CD4-positive, CD25-positive, alpha-beta regulatory T cell (primary cell): ENCODE measurements at regions not wholly inside any gene's neighbourhood (a gene's known extent, or its start where the extent isn't known, plus 50 kb on each side); places are given as distances from the start of the nearest gene placed in this dataset.

Experiments
- ATAC-seq, 2 donors: fragments of 150-1000 bp; cut with Tn5 transposase; one replicate each; pipeline ENCODE4 v1.10.0; 2021; ENCODE audit warnings: low read depth in 2 of 2, moderate number of reproducible peaks in 2 of 2, moderate library complexity in 1 of 2
- DNase-seq, 3 donors: peaks; one replicate each; pipeline versions ENCODE4 v3.0.0 to v3.0.0-alpha.2; 2012 to 2022; ENCODE audit warnings: mixed read lengths in 1 of 3
- H3K27ac ChIP-seq: one replicate; pipeline ENCODE4 v1.7.0; 2013; ENCODE audit warnings: mild to moderate bottlenecking, low read length; ENCODE audit not compliant: insufficient read depth, poor library complexity, severe bottlenecking
- H3K27me3 ChIP-seq: one replicate; pipeline ENCODE4 v1.7.0; 2013; ENCODE audit warnings: low read length; ENCODE audit not compliant: control insufficient read depth, insufficient read depth
- H3K36me3 ChIP-seq: one replicate; pipeline ENCODE4 v1.7.0; 2013; ENCODE audit warnings: mild to moderate bottlenecking, low read length, moderate library complexity; ENCODE audit not compliant: control insufficient read depth, insufficient read depth
- H3K4me1 ChIP-seq: 2 replicates; pipeline ENCODE4 v1.7.0; 2013; ENCODE audit warnings: mild to moderate bottlenecking, low read length; ENCODE audit not compliant: insufficient read depth, control insufficient read depth, poor library complexity, severe bottlenecking
- H3K4me3 ChIP-seq: one replicate; pipeline ENCODE4 v1.7.0; 2013; ENCODE audit warnings: low read depth, mild to moderate bottlenecking, low read length, moderate library complexity
- H3K9me3 ChIP-seq, 2 experiments: 1 replicate in 1 of 2; 2 replicates in 1 of 2; pipeline ENCODE4 v1.7.0; 2013; ENCODE audit warnings: low read length in 2 of 2, mild to moderate bottlenecking in 1 of 2, moderate library complexity in 1 of 2; ENCODE audit not compliant: control insufficient read depth in 2 of 2
- H3K27ac Mint-ChIP-seq, 3 donors: one replicate each; pipeline ENCODE4 v1.8.0; 2020 to 2022; ENCODE audit warnings: mild to moderate bottlenecking in 3 of 3, mixed read lengths in 3 of 3, moderate library complexity in 2 of 3
- H3K27me3 Mint-ChIP-seq: one replicate; pipeline ENCODE4 v1.8.0; 2022; ENCODE audit warnings: mild to moderate bottlenecking, mixed read lengths
- H3K36me3 Mint-ChIP-seq: one replicate; pipeline ENCODE4 v1.8.0; 2020; ENCODE audit warnings: mixed read lengths
- H3K4me1 Mint-ChIP-seq, 4 donors: one replicate each; pipeline ENCODE4 v1.8.0; 2020 to 2022; ENCODE audit warnings: mixed read lengths in 4 of 4, mild to moderate bottlenecking in 1 of 4
- H3K4me3 Mint-ChIP-seq, 4 donors: one replicate each; pipeline ENCODE4 v1.8.0; 2020 to 2022; ENCODE audit warnings: mild to moderate bottlenecking in 4 of 4, mixed read lengths in 4 of 4, moderate library complexity in 3 of 4
- H3K9me3 Mint-ChIP-seq, 7 donors: one replicate each; pipeline ENCODE4 v1.8.0; 2020 to 2022; ENCODE audit warnings: mixed read lengths in 7 of 7, mild to moderate bottlenecking in 3 of 7, moderate library complexity in 2 of 7

- Mint-ChIP-seq H3K36me3 (no peaks in the 10 kb centered on the region), H3K9me3 (peaks cover 1 to 17% (median 9%) of the 10 kb centered on the region in 7 donors), H3K27me3 (no peaks in the 10 kb centered on the region), H3K4me1 (no peaks in the 10 kb centered on the region), H3K4me3 (no peak overlapping the region), H3K27ac (no peak overlapping the region)
- H3K27me3 ChIP-seq, result no peaks in the 10 kb centered on the region
- no peaks in the 10 kb centered on the region for H3K9me3 ChIP-seq
- no peaks in the 10 kb centered on the region for H3K4me1 ChIP-seq
- DNase-seq (no peak), ATAC-seq (no peak)
- H3K27ac ChIP-seq, result no peak overlapping the region
- H3K4me3 ChIP-seq, result no peak overlapping the region
- no peaks in the 10 kb centered on the region for H3K36me3 ChIP-seq
Measured at GRCh38 chr15:46879032-46879770, 838.1 kb upstream of the SEMA6D start.

GRCh38 chr15:46880791-46881190, 836.5 kb upstream of the SEMA6D start:
- Mint-ChIP-seq H3K9me3 (peaks cover 1 to 17% (median 7%) of the 10 kb centered on the region in 7 donors), H3K27me3 (no peaks in the 10 kb centered on the region), H3K4me3 (no peak overlapping the region), H3K27ac (no peak overlapping the region), H3K4me1 (no peaks in the 10 kb centered on the region), H3K36me3 (no peaks in the 10 kb centered on the region)
- no peak for DNase-seq
- no peaks in the 10 kb centered on the region for H3K36me3 ChIP-seq
- H3K27ac ChIP-seq, result no peak overlapping the region
- H3K9me3 ChIP-seq, result no peaks in the 10 kb centered on the region
- no peak overlapping the region for H3K4me3 ChIP-seq
- no peaks in the 10 kb centered on the region for H3K4me1 ChIP-seq
- no peak for ATAC-seq
- H3K27me3 ChIP-seq, result no peaks in the 10 kb centered on the region

- H3K27ac Mint-ChIP-seq, result no peak overlapping the region
- no peak overlapping the region for H3K4me3 Mint-ChIP-seq
- Histone ChIP-seq H3K36me3 (no peaks in the 10 kb centered on the region), H3K4me1 (no peaks in the 10 kb centered on the region), H3K4me3 (no peak overlapping the region), H3K27me3 (no peaks in the 10 kb centered on the region), H3K27ac (no peak overlapping the region), H3K9me3 (no peaks in the 10 kb centered on the region)
- ATAC-seq (no peak), DNase-seq (no peak)
- no peaks in the 10 kb centered on the region for H3K36me3 Mint-ChIP-seq
- H3K27me3 Mint-ChIP-seq, result no peaks in the 10 kb centered on the region
- peaks cover 2 to 14% (median 7%) of the 10 kb centered on the region in 7 donors for H3K9me3 Mint-ChIP-seq
- no peaks in the 10 kb centered on the region for H3K4me1 Mint-ChIP-seq
Measured at GRCh38 chr15:46892621-46893160, 824.6 kb upstream of the SEMA6D start.

DNA sequence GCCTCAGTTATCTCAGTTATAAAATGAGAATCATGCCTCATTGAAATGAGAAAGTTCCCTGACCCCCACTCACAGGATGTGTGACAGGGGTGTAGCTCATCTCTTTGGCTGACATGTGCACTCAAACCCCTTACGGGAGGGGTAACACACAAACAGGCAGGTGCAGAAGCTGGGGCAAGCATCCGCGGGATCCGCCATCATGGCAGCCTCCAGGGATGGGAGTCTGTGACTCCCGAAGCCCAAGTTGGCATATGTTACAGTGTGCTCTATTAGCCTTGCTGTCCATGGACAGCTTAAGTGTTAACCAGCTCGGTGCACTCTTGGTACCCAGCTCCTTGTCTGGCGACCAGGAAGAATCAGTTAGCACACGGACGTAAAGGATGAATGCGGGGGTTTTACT, 822.7 kb upstream of the SEMA6D start:
- no peak overlapping the region for H3K4me3 Mint-ChIP-seq
- H3K4me1 ChIP-seq, result no peaks in the 10 kb centered on the region
- H3K4me1 Mint-ChIP-seq, result no peaks in the 10 kb centered on the region
- H3K36me3 ChIP-seq, result no peaks in the 10 kb centered on the region
- no peaks in the 10 kb centered on the region for H3K27me3 ChIP-seq
- ATAC-seq (no peak), DNase-seq (no peak)
- H3K36me3 Mint-ChIP-seq, result no peaks in the 10 kb centered on the region
- no peaks in the 10 kb centered on the region for H3K9me3 ChIP-seq
- no peak overlapping the region for H3K27ac Mint-ChIP-seq
- no peaks in the 10 kb centered on the region for H3K27me3 Mint-ChIP-seq
- peaks cover 0 to 14% (median 7%) of the 10 kb centered on the region in 7 donors for H3K9me3 Mint-ChIP-seq
- H3K4me3 ChIP-seq, result no peak overlapping the region
- no peak overlapping the region for H3K27ac ChIP-seq

DNA sequence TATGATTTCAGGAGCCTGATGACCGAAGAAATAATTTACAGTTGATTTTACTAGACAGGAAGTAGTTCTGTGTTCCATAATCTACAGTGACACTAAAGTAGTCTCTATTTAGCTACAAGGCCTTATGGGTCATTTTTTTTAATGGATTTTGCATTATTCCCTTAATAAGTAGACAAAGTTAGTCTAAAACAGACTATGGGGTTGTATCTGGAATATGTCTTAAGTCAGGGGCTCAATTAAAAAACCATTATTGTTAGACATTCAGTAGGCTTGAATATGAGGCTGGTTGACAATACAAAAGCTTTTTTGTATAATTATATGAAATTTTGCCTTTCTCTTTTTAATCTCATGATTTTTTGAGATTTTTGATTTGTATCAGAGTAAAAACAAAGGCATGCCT, 820.0 kb upstream of the SEMA6D start:
- Mint-ChIP-seq H3K4me1 (no peaks in the 10 kb centered on the region), H3K36me3 (no peaks in the 10 kb centered on the region), H3K27me3 (no peaks in the 10 kb centered on the region), H3K4me3 (no peak overlapping the region), H3K27ac (no peak overlapping the region), H3K9me3 (peaks cover 0 to 18% (median 10%) of the 10 kb centered on the region in 7 donors)
- H3K4me3 ChIP-seq, result no peak overlapping the region
- DNase-seq (no peak), ATAC-seq (no peak)
- H3K27ac ChIP-seq, result no peak overlapping the region
- no peaks in the 10 kb centered on the region for H3K4me1 ChIP-seq
- H3K27me3 ChIP-seq, result no peaks in the 10 kb centered on the region
- no peaks in the 10 kb centered on the region for H3K36me3 ChIP-seq
- no peaks in the 10 kb centered on the region for H3K9me3 ChIP-seq

DNA sequence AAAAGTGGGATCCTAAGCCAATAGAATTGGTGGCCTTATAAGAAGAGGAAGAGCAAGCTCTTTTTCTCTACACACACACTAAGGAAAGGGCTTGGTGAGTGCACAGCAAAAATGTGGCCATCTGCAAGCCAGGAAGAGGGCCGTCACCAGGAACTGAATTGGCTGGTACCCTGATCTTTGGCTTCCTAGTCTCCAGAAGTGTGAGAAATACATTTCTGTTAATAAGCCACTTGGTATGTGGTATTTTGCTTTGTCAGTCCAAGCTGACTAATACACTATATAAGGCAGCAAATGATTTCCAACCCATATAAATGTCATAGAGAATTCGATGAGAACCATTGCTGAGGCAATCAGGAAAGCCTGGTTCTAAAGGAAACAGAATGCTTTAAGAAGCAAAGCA, 816.3 kb upstream of the SEMA6D start:
- Mint-ChIP-seq H3K36me3 (no peaks in the 10 kb centered on the region), H3K27me3 (no peaks in the 10 kb centered on the region), H3K9me3 (peaks cover under 1 to 11% (median 7%) of the 10 kb centered on the region in 7 donors), H3K27ac (no peak overlapping the region), H3K4me3 (no peak overlapping the region), H3K4me1 (no peaks in the 10 kb centered on the region)
- no peak for ATAC-seq
- no peak overlapping the region for H3K4me3 ChIP-seq
- DNase-seq, result no peak
- H3K9me3 ChIP-seq, result no peaks in the 10 kb centered on the region
- H3K27ac ChIP-seq, result no peak overlapping the region
- H3K36me3 ChIP-seq, result no peaks in the 10 kb centered on the region
- no peaks in the 10 kb centered on the region for H3K4me1 ChIP-seq
- no peaks in the 10 kb centered on the region for H3K27me3 ChIP-seq

DNA sequence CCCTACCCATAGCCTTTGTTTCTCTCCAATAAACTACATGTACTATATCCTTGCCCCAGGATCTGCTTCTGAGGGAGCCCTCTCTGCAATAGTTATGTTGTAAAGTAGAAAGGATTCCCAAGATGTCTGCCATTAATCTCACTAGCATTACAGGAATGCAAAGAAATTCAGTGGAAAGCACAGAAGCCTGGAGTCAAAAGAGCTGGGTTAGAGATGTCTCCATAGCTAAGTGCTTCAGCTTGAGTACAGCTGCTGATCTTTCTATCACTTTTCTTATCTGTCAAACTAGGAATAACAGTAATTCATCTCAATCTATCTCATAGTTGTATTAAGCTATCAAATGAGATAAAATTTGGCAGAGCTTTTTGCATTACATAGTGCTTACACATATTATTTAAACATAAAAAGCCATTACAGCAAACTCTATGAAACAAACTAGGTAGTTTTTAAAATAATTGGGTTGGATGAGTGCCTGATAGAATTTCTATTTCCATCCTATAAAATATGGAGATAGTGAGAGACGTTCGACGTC, 799.5 kb upstream of the SEMA6D start:
- Mint-ChIP-seq H3K4me1 (no peaks in the 10 kb centered on the region), H3K4me3 (no peak overlapping the region), H3K27me3 (no peaks in the 10 kb centered on the region), H3K36me3 (no peaks in the 10 kb centered on the region), H3K9me3 (peaks cover 0 to 14% (median 4%) of the 10 kb centered on the region in 7 donors), H3K27ac (no peak overlapping the region)
- Histone ChIP-seq H3K4me1 (no peaks in the 10 kb centered on the region), H3K4me3 (no peak overlapping the region), H3K27me3 (no peaks in the 10 kb centered on the region), H3K9me3 (peaks cover 0 to 2% of the 10 kb centered on the region in 2 experiments), H3K36me3 (no peaks in the 10 kb centered on the region), H3K27ac (no peak overlapping the region)
- ATAC-seq (no peak), DNase-seq (no peak)
